ENCODE measurements at regions not wholly inside any gene's neighbourhood (a gene's known extent, or its start where the extent isn't known, plus 50 kb on each side); places are given as distances from the start of the nearest gene placed in this dataset.

DNA sequence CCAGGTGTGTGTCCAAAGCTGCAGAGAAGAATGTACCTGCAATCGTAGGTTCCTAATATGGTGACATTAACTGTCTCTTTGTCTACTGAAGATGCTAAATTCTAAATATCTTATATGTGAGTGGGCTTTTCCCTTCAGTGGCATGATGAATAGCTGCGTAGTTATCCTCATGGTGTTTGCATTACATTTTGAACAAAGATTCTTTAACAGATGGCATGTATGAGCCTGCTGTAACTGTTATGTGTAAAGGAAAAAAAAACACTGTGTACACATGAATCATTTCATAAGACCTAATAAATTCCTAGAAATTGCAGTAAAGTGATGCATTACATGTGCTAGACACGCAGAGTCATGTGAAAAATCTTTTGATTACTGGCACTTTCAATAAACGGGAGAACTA is 288.0 kb downstream of the SH2D1A start:
- TF ChIP-seq, protein P1, sequence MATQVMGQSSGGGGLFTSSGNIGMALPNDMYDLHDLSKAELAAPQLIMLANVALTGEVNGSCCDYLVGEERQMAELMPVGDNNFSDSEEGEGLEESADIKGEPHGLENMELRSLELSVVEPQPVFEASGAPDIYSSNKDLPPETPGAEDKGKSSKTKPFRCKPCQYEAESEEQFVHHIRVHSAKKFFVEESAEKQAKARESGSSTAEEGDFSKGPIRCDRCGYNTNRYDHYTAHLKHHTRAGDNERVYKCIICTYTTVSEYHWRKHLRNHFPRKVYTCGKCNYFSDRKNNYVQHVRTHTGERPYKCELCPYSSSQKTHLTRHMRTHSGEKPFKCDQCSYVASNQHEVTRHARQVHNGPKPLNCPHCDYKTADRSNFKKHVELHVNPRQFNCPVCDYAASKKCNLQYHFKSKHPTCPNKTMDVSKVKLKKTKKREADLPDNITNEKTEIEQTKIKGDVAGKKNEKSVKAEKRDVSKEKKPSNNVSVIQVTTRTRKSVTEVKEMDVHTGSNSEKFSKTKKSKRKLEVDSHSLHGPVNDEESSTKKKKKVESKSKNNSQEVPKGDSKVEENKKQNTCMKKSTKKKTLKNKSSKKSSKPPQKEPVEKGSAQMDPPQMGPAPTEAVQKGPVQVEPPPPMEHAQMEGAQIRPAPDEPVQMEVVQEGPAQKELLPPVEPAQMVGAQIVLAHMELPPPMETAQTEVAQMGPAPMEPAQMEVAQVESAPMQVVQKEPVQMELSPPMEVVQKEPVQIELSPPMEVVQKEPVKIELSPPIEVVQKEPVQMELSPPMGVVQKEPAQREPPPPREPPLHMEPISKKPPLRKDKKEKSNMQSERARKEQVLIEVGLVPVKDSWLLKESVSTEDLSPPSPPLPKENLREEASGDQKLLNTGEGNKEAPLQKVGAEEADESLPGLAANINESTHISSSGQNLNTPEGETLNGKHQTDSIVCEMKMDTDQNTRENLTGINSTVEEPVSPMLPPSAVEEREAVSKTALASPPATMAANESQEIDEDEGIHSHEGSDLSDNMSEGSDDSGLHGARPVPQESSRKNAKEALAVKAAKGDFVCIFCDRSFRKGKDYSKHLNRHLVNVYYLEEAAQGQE (IDR thresholded peaks at IDR 0.05; ENCODE audit: insufficient read depth in 1 of 2, low read depth in 2 of 2, low read length in 2 of 2) = no peak
- TF ChIP-seq POLR2AphosphoS5 (IDR thresholded peaks at IDR 0.05; ENCODE audit: low read depth, low read length) (no peak), FOXP2 (optimal IDR thresholded peaks at IDR 0.05; ENCODE audit: borderline replicate concordance, extremely low read depth, extremely low read length, insufficient read depth) (no peak), SIN3A (IDR thresholded peaks at IDR 0.05; ENCODE audit: borderline replicate concordance, insufficient read depth, low read length) (no peak), TAF1 (IDR thresholded peaks at IDR 0.05; ENCODE audit: borderline replicate concordance, insufficient read depth, low read length) (no peak)

DNA sequence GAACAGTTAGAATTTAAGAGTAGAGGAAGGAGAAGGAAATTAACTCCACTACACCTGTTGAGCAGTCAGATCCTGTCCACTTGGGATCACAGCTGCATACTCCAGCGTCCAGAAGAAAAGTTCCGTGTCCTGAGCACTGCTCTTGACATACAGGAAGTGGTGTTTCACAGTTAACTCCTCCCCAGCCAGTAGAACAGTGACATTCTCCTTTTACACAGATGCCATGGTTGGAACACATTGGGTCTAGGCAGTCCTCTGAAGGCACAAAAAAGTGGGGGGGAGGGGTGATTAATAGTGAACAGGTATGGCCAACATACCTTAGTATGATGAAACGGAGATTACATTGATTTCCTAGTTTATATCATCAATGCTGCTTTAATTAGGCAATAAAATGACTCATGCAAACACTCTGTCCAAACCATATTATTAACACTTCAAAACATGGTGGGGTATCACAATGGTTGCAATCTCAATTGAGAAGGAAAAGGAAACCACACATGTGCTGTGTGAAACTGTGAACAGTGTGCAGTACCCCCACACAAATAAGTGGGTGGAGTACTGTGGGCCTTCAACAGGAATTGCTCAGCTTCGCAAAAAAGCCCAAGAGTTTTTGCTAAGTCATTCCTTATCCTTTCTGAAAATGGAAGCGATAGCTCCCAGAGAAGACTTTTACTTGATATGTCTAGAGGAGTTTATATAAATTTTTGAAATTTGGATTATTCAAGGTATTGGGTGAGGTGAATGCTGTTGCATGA is 295.6 kb downstream of the SH2D1A start:
- TF ChIP-seq, protein P1 (IDR thresholded peaks at IDR 0.05; ENCODE audit: insufficient read depth in 1 of 2, low read depth in 2 of 2, low read length in 2 of 2) = no peak
- TF ChIP-seq FOXP2 (optimal IDR thresholded peaks at IDR 0.05; ENCODE audit: borderline replicate concordance, extremely low read depth, extremely low read length, insufficient read depth) = no peak
- no peak for TF ChIP-seq SIN3A (IDR thresholded peaks at IDR 0.05; ENCODE audit: borderline replicate concordance, insufficient read depth, low read length)
- no peak for TF ChIP-seq POLR2AphosphoS5 (IDR thresholded peaks at IDR 0.05; ENCODE audit: low read depth, low read length)
- TF ChIP-seq TAF1 (IDR thresholded peaks at IDR 0.05; ENCODE audit: borderline replicate concordance, insufficient read depth, low read length) = no peak

DNA sequence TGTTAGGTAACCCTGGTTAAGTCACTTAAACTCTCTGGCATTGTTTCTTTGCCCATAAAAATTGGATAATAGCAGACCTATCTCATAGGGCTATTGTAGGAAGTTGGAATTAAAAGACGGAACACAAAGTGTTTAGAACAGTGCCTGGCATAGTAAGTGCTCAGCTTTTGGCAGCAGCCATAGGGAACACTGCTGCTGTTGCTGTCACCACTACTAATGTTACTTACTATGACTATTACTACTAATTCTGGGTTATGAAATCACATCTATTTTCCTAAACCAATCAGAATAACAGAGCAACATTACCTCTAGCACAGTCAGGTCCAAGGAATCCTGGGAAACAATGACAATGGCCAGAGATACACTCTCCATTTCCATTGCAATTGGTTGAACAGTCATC is 300.0 kb downstream of the SH2D1A start:
- TF ChIP-seq POLR2AphosphoS5 (IDR thresholded peaks at IDR 0.05; ENCODE audit: low read depth, low read length) = no peak
- TF ChIP-seq TAF1 (IDR thresholded peaks at IDR 0.05; ENCODE audit: borderline replicate concordance, insufficient read depth, low read length) = no peak
- no peak for TF ChIP-seq FOXP2 (optimal IDR thresholded peaks at IDR 0.05; ENCODE audit: borderline replicate concordance, extremely low read depth, extremely low read length, insufficient read depth)
- TF ChIP-seq SIN3A (IDR thresholded peaks at IDR 0.05; ENCODE audit: borderline replicate concordance, insufficient read depth, low read length) = no peak

DNA sequence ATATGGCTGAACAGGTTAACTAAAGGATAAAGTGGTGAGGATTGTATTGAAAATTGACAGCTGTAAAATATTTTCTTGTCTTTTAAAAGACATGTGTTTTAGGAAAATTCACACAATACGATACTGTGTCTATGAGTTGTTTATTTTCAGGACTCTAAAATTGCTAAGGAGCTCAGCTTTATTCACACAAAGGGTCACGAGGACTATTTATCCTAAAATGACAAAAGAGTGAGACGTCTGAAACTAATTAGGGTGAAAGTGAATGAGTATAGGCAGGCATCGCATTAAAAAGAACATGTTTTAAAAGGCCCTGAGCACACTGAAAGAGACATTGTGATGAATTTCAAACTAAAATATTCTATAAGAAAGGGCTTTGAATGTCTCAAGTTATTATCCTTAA is 304.7 kb downstream of the SH2D1A start:
- TF ChIP-seq SIN3A (IDR thresholded peaks at IDR 0.05; ENCODE audit: borderline replicate concordance, insufficient read depth, low read length) (no peak), FOXP2 (optimal IDR thresholded peaks at IDR 0.05; ENCODE audit: borderline replicate concordance, extremely low read depth, extremely low read length, insufficient read depth) (no peak), POLR2AphosphoS5 (IDR thresholded peaks at IDR 0.05; ENCODE audit: low read depth, low read length) (no peak), TAF1 (IDR thresholded peaks at IDR 0.05; ENCODE audit: borderline replicate concordance, insufficient read depth, low read length) (no peak)
- TF ChIP-seq, protein P1 (IDR thresholded peaks at IDR 0.05; ENCODE audit: insufficient read depth in 1 of 2, low read depth in 2 of 2, low read length in 2 of 2) = no peak

DNA sequence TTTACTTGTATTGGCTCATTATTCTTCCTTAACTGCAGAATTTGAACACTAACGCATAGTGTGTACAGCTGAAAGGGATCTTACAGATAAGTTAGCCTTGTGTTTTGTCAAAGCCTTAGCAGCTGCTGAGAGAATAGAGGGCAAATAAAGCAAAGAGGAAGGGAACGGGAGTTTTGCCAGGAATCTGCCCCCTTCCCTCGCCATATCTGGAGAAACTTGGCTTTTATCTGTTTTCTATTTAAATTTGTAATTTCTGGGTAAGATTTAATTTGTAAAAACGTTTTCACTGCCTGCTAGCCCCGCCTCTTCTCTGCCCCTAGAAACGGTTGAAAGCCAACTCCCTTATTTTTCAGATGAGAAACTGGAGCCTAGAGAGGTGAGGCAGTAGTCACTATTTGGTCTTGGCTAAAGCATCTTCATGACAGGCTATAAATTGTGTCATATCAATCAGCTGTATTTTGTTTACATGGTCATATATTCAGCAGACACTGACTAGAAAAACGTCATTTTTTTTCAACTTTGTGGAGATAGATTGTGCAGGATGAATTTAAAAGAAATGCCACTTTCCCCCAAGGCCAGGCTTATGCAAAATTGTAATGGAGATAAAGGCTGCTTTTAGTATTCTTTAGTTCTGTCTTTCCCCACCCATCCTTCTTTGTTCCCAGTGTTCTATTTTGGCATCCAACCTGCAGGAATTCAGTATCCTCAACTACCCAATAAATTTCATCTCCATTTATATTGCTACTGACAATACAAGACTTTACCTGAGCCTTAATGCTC is 319.4 kb downstream of the SH2D1A start:
- TF ChIP-seq POLR2AphosphoS5 (IDR thresholded peaks at IDR 0.05; ENCODE audit: low read depth, low read length) = no peak
- TF ChIP-seq, protein P1 (IDR thresholded peaks at IDR 0.05; ENCODE audit: insufficient read depth in 1 of 2, low read depth in 2 of 2, low read length in 2 of 2) = no peak
